Epithelial cell of esophagus (primary cell): ENCODE measurements at regions not wholly inside any gene's neighbourhood (a gene's known extent, or its start where the extent isn't known, plus 50 kb on each side); places are given as distances from the start of the nearest gene placed in this dataset.

Experiments used
- DNase-seq: peaks from one replicate; pipeline ENCODE4 v3.0.0; 2010; ENCODE audit warnings: low read depth
- H3K4me3 ChIP-seq: 2 replicates; pipeline ENCODE4 v1.5.1; 2011; ENCODE audit warnings: mild to moderate bottlenecking, low read length, control low read depth
- CTCF ChIP-seq: IDR thresholded peaks from 2 replicates; pipeline ENCODE4 v1.5.1; 2011; ENCODE audit warnings: low read depth, mild to moderate bottlenecking, low read length, control low read depth, inconsistent platforms; ENCODE audit not compliant: insufficient read depth; ENCODE audit errors: missing control alignments

GRCh38 chr4:183026701-183027100 lies 72.4 kb upstream of the WWC2 start:
- TF ChIP-seq CTCF, result no peak
- no peak for DNase-seq
- no peak overlapping the region for H3K4me3 ChIP-seq

- H3K4me3 ChIP-seq, result no peak overlapping the region
- no peak for DNase-seq
- no peak for TF ChIP-seq CTCF
These were observed 76.4 kb upstream of the WWC2 start for GRCh38 chr4:183022617-183023016.

- no peak for DNase-seq
- TF ChIP-seq CTCF, result no peak
- H3K4me3 ChIP-seq, result no peak overlapping the region
These were observed 81.1 kb upstream of the WWC2 start for GRCh38 chr4:183017962-183018361.

- no peak for TF ChIP-seq CTCF
- no peak for DNase-seq
- no peak overlapping the region for H3K4me3 ChIP-seq
These were observed 84.5 kb upstream of the WWC2 start for GRCh38 chr4:183014361-183015084.

- DNase-seq, result no peak
- no peak for TF ChIP-seq CTCF
- H3K4me3 ChIP-seq, result no peak overlapping the region
These were observed 85.4 kb upstream of the WWC2 start for GRCh38 chr4:183013730-183014002.

GRCh38 chr4:183012879-183013729 lies 86.0 kb upstream of the WWC2 start:
- DNase-seq, result no peak
- no peak for TF ChIP-seq CTCF
- no peak overlapping the region for H3K4me3 ChIP-seq
